HEK293 (cell line): ENCODE measurements at regions not wholly inside any gene's neighbourhood (a gene's known extent, or its start where the extent isn't known, plus 50 kb on each side); places are given as distances from the start of the nearest gene placed in this dataset.

ENCODE experiments used
- CTCF ChIA-PET: fragments of 350-600 bp; formaldehyde crosslinking; extraction: SDS; loops from one replicate; lab custom pipeline; 2021; ENCODE audit warnings: antibody characterized with exemption; lab: Yijun Ruan, JAX
- POLR2A ChIA-PET: fragments of 300-600 bp; formaldehyde crosslinking; extraction: SDS; loops from one replicate; lab custom pipeline; 2020; ENCODE audit warnings: antibody characterized with exemption, inconsistent platforms; lab: Yijun Ruan, JAX
- H3K27ac ChIP-seq: fragments of 200-500 bp; sonication (Bioruptor generic); 2 replicates; pipeline ENCODE4 v1.5.1; 2014; ENCODE audit warnings: low read depth, low read length, control low read depth, inconsistent platforms; ENCODE audit errors: extremely low read depth
- H3K36me3 ChIP-seq, 2 experiments: fragments of 200-500 bp in 1 of 2; sonication (Bioruptor generic) in 1 of 2; 1 replicate in 1 of 2; 2 replicates in 1 of 2; pipeline ENCODE4 v1.5.1; 2014 to 2017; ENCODE audit warnings: inconsistent platforms in 2 of 2, low read length in 2 of 2; ENCODE audit not compliant: control insufficient read depth in 2 of 2, insufficient read depth in 1 of 2
- H3K4me1 ChIP-seq: fragments of 200-500 bp; sonication (Bioruptor generic); 2 replicates; pipeline ENCODE4 v1.5.1; 2014; ENCODE audit warnings: mild to moderate bottlenecking, low read length, inconsistent platforms; ENCODE audit not compliant: control insufficient read depth, insufficient read depth
- H3K4me3 ChIP-seq: 2 replicates; pipeline ENCODE4 v1.5.1; 2011; ENCODE audit warnings: low read depth, mild to moderate bottlenecking, control low read depth, low read length, moderate library complexity
- H3K9me3 ChIP-seq: fragments of 200-500 bp; sonication (Bioruptor generic); 2 replicates; pipeline ENCODE4 v1.5.1; 2014; ENCODE audit warnings: low read depth, low read length, inconsistent platforms; ENCODE audit not compliant: control insufficient read depth, insufficient read depth
- BCL11B ChIP-seq: fragments of 450-650 bp; formaldehyde crosslinking; IDR thresholded peaks from 2 replicates; pipeline ENCODE4 v1.5.1; 2016; ENCODE audit warnings: low read depth, missing biosample characterization, missing genetic modification characterization
- KLF7 ChIP-seq: fragments of 450-650 bp; formaldehyde crosslinking; IDR thresholded peaks from 2 replicates; pipeline ENCODE4 v1.5.1; 2016; ENCODE audit warnings: missing biosample characterization, missing genetic modification characterization, borderline replicate concordance
- MEIS1 ChIP-seq: sonication (generic); formaldehyde crosslinking; IDR thresholded peaks from 2 replicates; pipeline ENCODE4 v1.8.1; 2022; ENCODE audit warnings: missing genetic modification reagents, mild to moderate bottlenecking, borderline replicate concordance
- REPIN1 ChIP-seq: fragments of 450-650 bp; formaldehyde crosslinking; IDR thresholded peaks from 2 replicates; pipeline ENCODE4 v1.5.1; 2017; ENCODE audit warnings: missing biosample characterization, missing genetic modification characterization, low read depth
- REST ChIP-seq: fragments of 450-650 bp; formaldehyde crosslinking; IDR thresholded peaks from 2 replicates; pipeline ENCODE4 v1.5.1; 2016; ENCODE audit warnings: missing biosample characterization, missing genetic modification characterization
- ZBTB21 ChIP-seq: fragments of 450-650 bp; formaldehyde crosslinking; IDR thresholded peaks from 2 replicates; pipeline ENCODE4 v1.5.1; 2017; ENCODE audit warnings: missing biosample characterization, missing genetic modification characterization
- ZEB2 ChIP-seq: fragments of 450-650 bp; formaldehyde crosslinking; IDR thresholded peaks from 2 replicates; pipeline ENCODE4 v1.5.1; 2016; ENCODE audit warnings: missing biosample characterization, missing genetic modification characterization
- ZNF140 ChIP-seq: fragments of 450-650 bp; formaldehyde crosslinking; IDR thresholded peaks from 2 replicates; pipeline ENCODE4 v1.5.1; 2016; ENCODE audit warnings: missing biosample characterization, missing genetic modification characterization
- ZNF280D ChIP-seq: fragments of 450-650 bp; formaldehyde crosslinking; IDR thresholded peaks from 2 replicates; pipeline ENCODE4 v1.5.1; 2016; ENCODE audit warnings: missing biosample characterization, missing genetic modification characterization
- ZNF324 ChIP-seq: fragments of 450-650 bp; formaldehyde crosslinking; IDR thresholded peaks from 2 replicates; pipeline ENCODE4 v1.5.1; 2016; ENCODE audit warnings: missing biosample characterization, missing genetic modification characterization
- ZNF335 ChIP-seq: fragments of 450-650 bp; formaldehyde crosslinking; conservative IDR thresholded peaks from 2 replicates; pipeline ENCODE4 v1.5.1; 2016; ENCODE audit warnings: missing biosample characterization, missing genetic modification characterization
- ZNF341 ChIP-seq: fragments of 450-650 bp; formaldehyde crosslinking; IDR thresholded peaks from 2 replicates; pipeline ENCODE4; 2016; ENCODE audit warnings: low read depth, missing biosample characterization, missing genetic modification characterization
- ZNF433 ChIP-seq: fragments of 450-650 bp; formaldehyde crosslinking; IDR thresholded peaks from 2 replicates; pipeline ENCODE4 v1.5.1; 2016; ENCODE audit warnings: missing biosample characterization, missing genetic modification characterization, low read depth
- ZNF600 ChIP-seq: fragments of 450-650 bp; formaldehyde crosslinking; IDR thresholded peaks from 2 replicates; pipeline ENCODE4 v1.5.1; 2016; ENCODE audit warnings: missing biosample characterization, missing genetic modification characterization
- ZNF610 ChIP-seq: fragments of 450-650 bp; formaldehyde crosslinking; IDR thresholded peaks from 2 replicates; pipeline ENCODE4 v1.5.1; 2016; ENCODE audit warnings: missing biosample characterization, missing genetic modification characterization, borderline replicate concordance
- ZNF621 ChIP-seq: fragments of 450-650 bp; formaldehyde crosslinking; IDR thresholded peaks from 2 replicates; pipeline ENCODE4 v1.5.1; 2017; ENCODE audit warnings: missing biosample characterization, missing genetic modification characterization
- ZNF624 ChIP-seq: fragments of 450-650 bp; formaldehyde crosslinking; IDR thresholded peaks from 2 replicates; pipeline ENCODE4 v1.5.1; 2017; ENCODE audit warnings: missing biosample characterization, missing genetic modification characterization
- ZNF830 ChIP-seq: fragments of 450-650 bp; IDR thresholded peaks from 2 replicates; pipeline ENCODE4 v1.5.0; 2018; ENCODE audit warnings: missing biosample characterization, missing genetic modification characterization, low read depth, mild to moderate bottlenecking, moderate library complexity
- ZNF837 ChIP-seq: fragments of 450-650 bp; formaldehyde crosslinking; IDR thresholded peaks from 2 replicates; pipeline ENCODE4 v1.5.1; 2016; ENCODE audit warnings: missing biosample characterization, missing genetic modification characterization
- ZXDB ChIP-seq: fragments of 450-650 bp; formaldehyde crosslinking; IDR thresholded peaks from 2 replicates; pipeline ENCODE4 v1.5.1; 2016; ENCODE audit warnings: missing biosample characterization, missing genetic modification characterization
- TF ChIP-seq, protein P1 (sequence below): fragments of 450-650 bp; IDR thresholded peaks from 2 replicates; pipeline ENCODE4 v1.5.1; 2018; ENCODE audit warnings: missing biosample characterization, missing genetic modification characterization

DNA sequence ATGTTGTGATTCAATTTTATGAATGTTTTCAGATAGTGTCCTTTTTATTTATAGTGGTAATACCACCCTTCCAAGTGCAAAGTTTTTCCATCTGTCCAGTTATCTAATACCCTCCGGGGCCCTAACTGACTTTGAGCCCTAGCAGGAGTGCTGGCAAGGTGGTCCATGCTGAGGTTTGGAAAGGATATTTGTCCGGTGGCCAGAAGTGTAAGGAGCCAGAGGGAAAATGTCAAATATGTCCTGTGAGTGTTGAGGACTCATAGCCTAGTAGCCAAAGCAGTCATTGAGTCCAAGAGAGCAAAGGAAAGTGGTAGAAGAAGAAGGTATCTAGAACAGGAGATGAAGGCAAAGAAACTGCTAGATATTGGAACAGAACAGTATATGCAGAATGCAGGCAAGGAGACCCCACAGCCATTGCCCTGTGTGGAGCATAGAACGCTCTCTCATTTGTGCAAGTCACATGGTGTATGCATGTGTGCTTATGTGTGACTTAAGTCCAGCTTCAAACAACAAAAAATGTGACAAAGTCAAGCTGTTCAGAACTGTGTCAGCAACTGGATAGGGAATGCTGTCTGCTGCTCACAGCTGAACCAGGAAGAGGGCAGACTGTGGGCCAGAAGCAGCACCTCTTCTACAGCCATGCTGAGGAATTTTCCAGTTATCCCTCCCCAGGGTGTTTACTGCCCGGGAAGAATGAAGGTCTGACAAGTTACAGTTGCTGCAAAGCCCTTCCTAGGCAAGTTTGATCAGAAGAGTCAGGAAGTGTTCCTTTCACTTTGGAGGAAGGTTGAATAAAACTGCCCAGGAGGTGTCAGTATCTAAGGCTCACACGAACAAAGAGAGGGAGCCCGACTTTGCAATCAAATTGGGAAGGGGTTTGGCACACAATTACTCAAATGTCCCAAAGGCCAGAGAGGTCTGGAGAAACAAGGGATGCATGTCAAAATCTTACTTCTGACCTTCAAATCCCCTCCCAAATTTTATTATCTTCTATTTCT, 463.3 kb upstream of the DMAC1 start:
- no peak overlapping the region for H3K4me3 ChIP-seq
- H3K36me3 ChIP-seq = no peaks in the 10 kb centered on the region
- no peak for TF ChIP-seq MEIS1 (CRISPR knock-in tag)
- ChIA-PET CTCF (interaction anchor here (0.6 kb wide), 1 partner anchor 1671 kb away, joined by 3 read pairs; no protein-coding TSS in a partner anchor), POLR2A (no interaction called here)
- no peak overlapping the region for H3K27ac ChIP-seq
- H3K4me1 ChIP-seq = no peaks in the 10 kb centered on the region
- H3K9me3 ChIP-seq = no peaks in the 10 kb centered on the region

DNA sequence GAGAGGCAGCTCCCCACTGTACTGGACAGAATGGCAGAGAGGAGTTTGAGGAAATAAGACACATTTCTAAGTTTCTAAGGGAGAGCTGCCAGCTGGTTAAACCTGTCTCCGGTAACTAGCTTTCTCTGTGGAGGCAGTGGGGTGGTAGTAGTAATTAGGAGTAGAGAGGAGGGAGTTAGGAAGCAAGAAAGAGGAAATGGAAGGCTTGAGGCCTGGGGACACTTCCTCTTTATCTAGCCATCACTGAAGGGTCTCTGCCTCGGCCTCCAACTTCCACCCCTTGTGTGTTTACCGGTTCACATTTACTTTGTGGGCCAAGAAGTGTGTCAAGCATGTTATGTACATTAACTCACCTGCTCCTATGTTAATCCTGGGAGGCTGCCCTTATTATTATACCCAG, 462.2 kb upstream of the DMAC1 start:
- Histone ChIP-seq H3K9me3 (no peaks in the 10 kb centered on the region), H3K4me1 (no peaks in the 10 kb centered on the region), H3K4me3 (no peak overlapping the region), H3K27ac (no peak overlapping the region), H3K36me3 (no peaks in the 10 kb centered on the region)
- TF ChIP-seq REPIN1 (tag by site-specific recombination) (no peak), ZNF324 (tag by site-specific recombination) (no peak), ZNF335 (tag by site-specific recombination) (no peak), ZNF280D (tag by site-specific recombination) (no peak), ZNF837 (no peak), ZNF600 (no peak), ZNF433 (no peak), ZEB2 (tag by site-specific recombination) (no peak), KLF7 (tag by site-specific recombination) (no peak), ZNF621 (tag by site-specific recombination) (no peak), ZNF830 (tag by site-specific recombination) (no peak), ZNF610 (tag by site-specific recombination) (no peak), ZXDB (no peak), ZNF624 (tag by site-specific recombination) (no peak), ZBTB21 (tag by site-specific recombination) (no peak), BCL11B (no peak)
- TF ChIP-seq, protein P1, sequence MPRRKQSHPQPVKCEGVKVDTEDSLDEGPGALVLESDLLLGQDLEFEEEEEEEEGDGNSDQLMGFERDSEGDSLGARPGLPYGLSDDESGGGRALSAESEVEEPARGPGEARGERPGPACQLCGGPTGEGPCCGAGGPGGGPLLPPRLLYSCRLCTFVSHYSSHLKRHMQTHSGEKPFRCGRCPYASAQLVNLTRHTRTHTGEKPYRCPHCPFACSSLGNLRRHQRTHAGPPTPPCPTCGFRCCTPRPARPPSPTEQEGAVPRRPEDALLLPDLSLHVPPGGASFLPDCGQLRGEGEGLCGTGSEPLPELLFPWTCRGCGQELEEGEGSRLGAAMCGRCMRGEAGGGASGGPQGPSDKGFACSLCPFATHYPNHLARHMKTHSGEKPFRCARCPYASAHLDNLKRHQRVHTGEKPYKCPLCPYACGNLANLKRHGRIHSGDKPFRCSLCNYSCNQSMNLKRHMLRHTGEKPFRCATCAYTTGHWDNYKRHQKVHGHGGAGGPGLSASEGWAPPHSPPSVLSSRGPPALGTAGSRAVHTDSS (tag by site-specific recombination) = no peak
- ChIA-PET CTCF (no interaction called here), POLR2A (no interaction called here)

- H3K4me3 ChIP-seq = no peak overlapping the region
- no peaks in the 10 kb centered on the region for H3K36me3 ChIP-seq
- no peaks in the 10 kb centered on the region for H3K4me1 ChIP-seq
- no peak overlapping the region for H3K27ac ChIP-seq
- POLR2A ChIA-PET = no interaction called here
- CTCF ChIA-PET = no interaction called here
- H3K9me3 ChIP-seq = no peaks in the 10 kb centered on the region
- TF ChIP-seq ZNF140 (no peak), REST (tag by site-specific recombination) (no peak), ZNF341 (tag by site-specific recombination) (no peak)
Observed at GRCh38 chr9:8259028-8259427, 459.4 kb upstream of the DMAC1 start.
